ENCODE measurements at regions not wholly inside any gene's neighbourhood (a gene's known extent, or its start where the extent isn't known, plus 50 kb on each side); places are given as distances from the start of the nearest gene placed in this dataset.

GRCh38 chr2:78351208-78351607, 674.3 kb upstream of the REG3G start:
- TF ChIP-seq POLR2A (IDR thresholded peaks at IDR 0.05), result no peak
- TF ChIP-seq, protein P1, sequence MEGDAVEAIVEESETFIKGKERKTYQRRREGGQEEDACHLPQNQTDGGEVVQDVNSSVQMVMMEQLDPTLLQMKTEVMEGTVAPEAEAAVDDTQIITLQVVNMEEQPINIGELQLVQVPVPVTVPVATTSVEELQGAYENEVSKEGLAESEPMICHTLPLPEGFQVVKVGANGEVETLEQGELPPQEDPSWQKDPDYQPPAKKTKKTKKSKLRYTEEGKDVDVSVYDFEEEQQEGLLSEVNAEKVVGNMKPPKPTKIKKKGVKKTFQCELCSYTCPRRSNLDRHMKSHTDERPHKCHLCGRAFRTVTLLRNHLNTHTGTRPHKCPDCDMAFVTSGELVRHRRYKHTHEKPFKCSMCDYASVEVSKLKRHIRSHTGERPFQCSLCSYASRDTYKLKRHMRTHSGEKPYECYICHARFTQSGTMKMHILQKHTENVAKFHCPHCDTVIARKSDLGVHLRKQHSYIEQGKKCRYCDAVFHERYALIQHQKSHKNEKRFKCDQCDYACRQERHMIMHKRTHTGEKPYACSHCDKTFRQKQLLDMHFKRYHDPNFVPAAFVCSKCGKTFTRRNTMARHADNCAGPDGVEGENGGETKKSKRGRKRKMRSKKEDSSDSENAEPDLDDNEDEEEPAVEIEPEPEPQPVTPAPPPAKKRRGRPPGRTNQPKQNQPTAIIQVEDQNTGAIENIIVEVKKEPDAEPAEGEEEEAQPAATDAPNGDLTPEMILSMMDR (IDR thresholded peaks at IDR 0.05), result no peak
- no peak for TF ChIP-seq POLR2AphosphoS5 (IDR thresholded peaks at IDR 0.05; ENCODE audit: insufficient read depth in 1 of 2, low read depth in 1 of 2)
- no peak for DNase-seq (ENCODE audit: extremely low spot score in 2 of 2)
- Histone ChIP-seq H3K4me3 (no peak overlapping the region), H3K27ac (no peak overlapping the region), H3K9me3 (no peaks in the 10 kb centered on the region), H3K4me1 (no peaks in the 10 kb centered on the region), H3K36me3 (no peaks in the 10 kb centered on the region), H3K27me3 (no peaks in the 10 kb centered on the region)
- intact Hi-C loops (cut with DNase I), result no loop called here

DNA sequence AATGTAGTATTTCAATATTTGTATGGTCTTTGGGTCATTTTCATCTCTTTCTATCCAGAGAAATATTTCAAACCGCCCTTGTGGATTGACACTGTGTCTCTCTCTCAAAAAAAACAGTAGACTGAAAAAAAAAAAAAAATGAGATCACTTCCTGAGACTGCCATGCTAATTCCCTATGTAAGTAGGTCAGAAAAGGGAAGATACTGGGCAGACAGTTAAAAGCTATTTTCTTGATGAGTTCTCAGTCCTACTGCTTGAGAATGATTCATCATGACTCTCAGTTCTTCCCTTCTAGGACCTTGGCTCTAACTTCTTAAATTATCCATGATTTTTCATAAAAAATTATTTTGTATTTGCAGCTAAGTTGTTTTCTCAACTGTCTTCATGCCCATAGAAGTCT, 672.3 kb upstream of the REG3G start:
- Histone ChIP-seq H3K4me1 (no peaks in the 10 kb centered on the region), H3K36me3 (no peaks in the 10 kb centered on the region), H3K27ac (no peak overlapping the region), H3K9me3 (no peaks in the 10 kb centered on the region), H3K4me3 (no peak overlapping the region), H3K27me3 (no peaks in the 10 kb centered on the region)
- intact Hi-C loops (cut with DNase I), result no loop called here
- no peak for DNase-seq (ENCODE audit: extremely low spot score in 2 of 2)
- TF ChIP-seq POLR2A (IDR thresholded peaks at IDR 0.05) (no peak), POLR2AphosphoS5 (IDR thresholded peaks at IDR 0.05; ENCODE audit: insufficient read depth in 1 of 2, low read depth in 1 of 2) (no peak)
- TF ChIP-seq, protein P1 (IDR thresholded peaks at IDR 0.05), result no peak

DNA sequence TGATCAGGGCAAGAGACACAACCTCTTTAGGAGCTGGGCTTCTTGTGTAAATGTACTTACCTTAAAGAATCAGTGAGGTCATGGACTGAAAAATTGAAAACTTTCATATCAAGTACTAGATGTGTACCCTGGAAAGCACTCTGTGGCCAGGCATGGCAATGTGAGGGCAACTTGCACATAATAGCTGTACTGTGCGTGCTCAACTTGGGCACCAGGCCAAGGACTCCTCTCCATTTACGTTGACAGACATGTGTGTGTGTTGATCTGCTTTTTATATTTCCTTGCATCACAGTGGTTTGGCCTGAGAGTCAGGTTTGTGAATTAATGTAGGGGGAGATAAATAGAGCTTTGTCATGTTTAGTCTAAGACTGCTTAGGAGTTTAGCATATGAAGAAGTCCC, 669.5 kb upstream of the REG3G start:
- no peak for DNase-seq (ENCODE audit: extremely low spot score in 2 of 2)
- no peaks in the 10 kb centered on the region for H3K4me1 ChIP-seq
- TF ChIP-seq POLR2AphosphoS5 (IDR thresholded peaks at IDR 0.05; ENCODE audit: insufficient read depth in 1 of 2, low read depth in 1 of 2) (no peak), POLR2A (IDR thresholded peaks at IDR 0.05) (no peak)
- TF ChIP-seq, protein P1 (IDR thresholded peaks at IDR 0.05), result no peak
- intact Hi-C loops (cut with DNase I), result no loop called here
- no peak overlapping the region for H3K27ac ChIP-seq
- H3K27me3 ChIP-seq, result no peaks in the 10 kb centered on the region
- no peaks in the 10 kb centered on the region for H3K36me3 ChIP-seq
- no peaks in the 10 kb centered on the region for H3K9me3 ChIP-seq
- no peak overlapping the region for H3K4me3 ChIP-seq

DNA sequence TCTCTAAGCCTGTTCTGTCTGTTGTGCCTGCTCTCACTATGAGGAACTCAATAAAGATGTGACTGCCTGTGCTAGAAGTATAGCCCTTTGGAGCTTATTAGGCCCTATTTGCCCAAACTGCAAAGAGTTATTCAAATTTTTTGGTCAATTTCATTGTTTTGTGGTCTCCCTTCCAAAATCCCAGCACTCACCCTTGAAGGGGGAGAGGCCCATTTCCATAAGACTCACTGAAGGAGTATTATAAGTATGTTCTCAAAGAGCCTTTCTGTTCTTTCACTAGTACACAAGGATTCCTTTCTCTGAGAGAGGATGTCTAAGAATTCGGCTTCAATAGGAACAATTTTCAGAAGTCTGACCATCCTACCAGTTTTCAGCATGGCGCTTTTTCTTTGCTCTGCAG, 641.9 kb upstream of the REG3G start:
- Histone ChIP-seq H3K27me3 (no peaks in the 10 kb centered on the region), H3K36me3 (no peaks in the 10 kb centered on the region), H3K4me3 (no peak overlapping the region), H3K4me1 (no peaks in the 10 kb centered on the region), H3K27ac (no peak overlapping the region), H3K9me3 (no peaks in the 10 kb centered on the region)
- TF ChIP-seq, protein P1 (IDR thresholded peaks at IDR 0.05), result no peak
- TF ChIP-seq POLR2AphosphoS5 (IDR thresholded peaks at IDR 0.05; ENCODE audit: insufficient read depth in 1 of 2, low read depth in 1 of 2), result no peak
- no peak for TF ChIP-seq POLR2A (IDR thresholded peaks at IDR 0.05)
- intact Hi-C loops (cut with DNase I), result no loop called here
- DNase-seq (ENCODE audit: extremely low spot score in 2 of 2), result no peak

DNA sequence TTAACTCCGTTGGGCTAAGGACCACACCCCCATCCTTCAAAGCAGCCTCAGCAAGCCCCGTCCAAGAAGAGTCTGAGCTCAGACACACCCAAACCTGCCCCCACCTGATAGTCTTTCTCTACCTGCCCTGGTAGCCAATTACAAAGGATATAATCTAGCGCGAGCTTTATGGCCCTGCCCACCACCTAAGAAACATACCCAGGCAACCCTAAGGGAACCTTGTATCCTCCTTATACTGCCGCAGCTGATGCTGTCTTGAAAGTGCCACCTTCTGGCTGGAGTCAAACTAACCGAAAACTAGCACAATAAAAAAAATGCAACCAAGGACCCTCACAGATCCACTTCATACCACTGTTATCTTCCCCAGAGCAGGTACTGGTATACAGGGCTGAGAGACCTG, 628.3 kb upstream of the REG3G start:
- Histone ChIP-seq H3K36me3 (no peaks in the 10 kb centered on the region), H3K4me3 (no peak overlapping the region), H3K4me1 (no peaks in the 10 kb centered on the region), H3K27me3 (no peaks in the 10 kb centered on the region), H3K27ac (no peak overlapping the region), H3K9me3 (no peaks in the 10 kb centered on the region)
- DNase-seq (ENCODE audit: extremely low spot score in 2 of 2), result no peak
- intact Hi-C loops (cut with DNase I), result no loop called here
- TF ChIP-seq, protein P1 (IDR thresholded peaks at IDR 0.05), result no peak
- TF ChIP-seq POLR2A (IDR thresholded peaks at IDR 0.05), result no peak

All from vagina (tissue), 2 donors.